ENCODE measurements at regions not wholly inside any gene's neighbourhood (a gene's known extent, or its start where the extent isn't known, plus 50 kb on each side); places are given as distances from the start of the nearest gene placed in this dataset.

DNA sequence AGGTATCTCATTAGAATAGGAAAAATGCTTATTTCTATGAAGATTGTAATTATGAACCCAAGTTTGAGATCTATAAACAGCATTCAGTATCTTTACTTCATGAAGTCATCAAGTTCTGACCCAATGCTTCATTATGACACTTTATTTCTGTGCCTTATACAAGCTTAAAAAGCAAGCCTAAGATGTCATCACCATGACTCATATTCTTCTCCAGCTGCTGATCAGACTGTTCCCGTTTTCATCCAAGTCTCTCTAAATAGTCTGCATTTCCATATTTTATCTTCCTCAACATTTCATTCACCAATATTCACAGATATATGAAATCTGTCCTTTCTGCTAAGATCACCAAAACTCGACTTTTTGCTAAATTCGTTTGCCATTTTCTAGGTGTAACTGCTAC is 1247.2 kb upstream of the PRR20A start:
- TF ChIP-seq, protein P1, sequence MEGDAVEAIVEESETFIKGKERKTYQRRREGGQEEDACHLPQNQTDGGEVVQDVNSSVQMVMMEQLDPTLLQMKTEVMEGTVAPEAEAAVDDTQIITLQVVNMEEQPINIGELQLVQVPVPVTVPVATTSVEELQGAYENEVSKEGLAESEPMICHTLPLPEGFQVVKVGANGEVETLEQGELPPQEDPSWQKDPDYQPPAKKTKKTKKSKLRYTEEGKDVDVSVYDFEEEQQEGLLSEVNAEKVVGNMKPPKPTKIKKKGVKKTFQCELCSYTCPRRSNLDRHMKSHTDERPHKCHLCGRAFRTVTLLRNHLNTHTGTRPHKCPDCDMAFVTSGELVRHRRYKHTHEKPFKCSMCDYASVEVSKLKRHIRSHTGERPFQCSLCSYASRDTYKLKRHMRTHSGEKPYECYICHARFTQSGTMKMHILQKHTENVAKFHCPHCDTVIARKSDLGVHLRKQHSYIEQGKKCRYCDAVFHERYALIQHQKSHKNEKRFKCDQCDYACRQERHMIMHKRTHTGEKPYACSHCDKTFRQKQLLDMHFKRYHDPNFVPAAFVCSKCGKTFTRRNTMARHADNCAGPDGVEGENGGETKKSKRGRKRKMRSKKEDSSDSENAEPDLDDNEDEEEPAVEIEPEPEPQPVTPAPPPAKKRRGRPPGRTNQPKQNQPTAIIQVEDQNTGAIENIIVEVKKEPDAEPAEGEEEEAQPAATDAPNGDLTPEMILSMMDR (conservative IDR thresholded peaks at IDR 0.05; ENCODE audit: low read depth, low read length), result no peak
- TF ChIP-seq EZH2 (IDR thresholded peaks at IDR 0.05; ENCODE audit: borderline replicate concordance, low read depth, low read length, poor library complexity, severe bottlenecking), result no peak
